Right ventricle myocardium inferior (tissue), 1 donor: ENCODE measurements at regions not wholly inside any gene's neighbourhood (a gene's known extent, or its start where the extent isn't known, plus 50 kb on each side); places are given as distances from the start of the nearest gene placed in this dataset.
"Not testable (repeated sequence)": the region's sequence is repeated elsewhere in the genome, so short reads cannot be mapped to it uniquely, and the experiment has no call there.

Experiments
- ATAC-seq: fragments of 200-7000 bp; cut with Tn5 transposase; one replicate; pipeline ENCODE4 v1.9.1; 2020; ENCODE audit warnings: mild to moderate bottlenecking, moderate library complexity
- DNase-seq: peaks from one replicate; pipeline ENCODE4 v3.0.0; 2021; ENCODE audit errors: missing footprints
- intact Hi-C: fragments of 100-400 bp; cut with DNase I; formaldehyde crosslinking; loops from one replicate; pipeline ENCODE4 v1.11.0; 2022
- donor health status: DM: no; HTN: yes; CAD: no; lungs with severe emphysema.

- intact Hi-C loops = no loop called here
- DNase-seq (no peak), ATAC-seq (no peak)
These were observed 1130.1 kb upstream of the CELF4 start for GRCh38 chr18:38695559-38696280.

DNA sequence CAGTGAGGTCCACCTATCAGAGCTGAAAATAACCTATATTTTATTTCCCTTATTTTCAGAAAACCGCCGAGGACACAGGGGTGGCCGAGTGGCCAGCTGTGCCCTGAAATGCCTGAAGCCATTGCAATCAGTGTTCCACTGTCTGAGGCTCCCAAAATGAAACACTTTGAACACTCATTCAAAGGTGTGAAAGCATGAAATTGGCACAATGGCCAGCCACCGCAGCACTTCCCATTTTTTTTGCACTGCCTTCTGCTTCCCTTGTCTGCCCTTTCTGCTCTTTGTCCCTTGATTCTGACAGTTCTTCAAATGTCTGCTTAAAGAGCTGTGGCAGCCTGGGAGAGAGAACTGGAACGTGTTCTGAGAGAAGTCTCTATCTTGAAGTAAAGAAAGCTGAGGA, 1127.5 kb upstream of the CELF4 start:
- intact Hi-C loops = no loop called here
- no peak for ATAC-seq
- DNase-seq = no peak

DNA sequence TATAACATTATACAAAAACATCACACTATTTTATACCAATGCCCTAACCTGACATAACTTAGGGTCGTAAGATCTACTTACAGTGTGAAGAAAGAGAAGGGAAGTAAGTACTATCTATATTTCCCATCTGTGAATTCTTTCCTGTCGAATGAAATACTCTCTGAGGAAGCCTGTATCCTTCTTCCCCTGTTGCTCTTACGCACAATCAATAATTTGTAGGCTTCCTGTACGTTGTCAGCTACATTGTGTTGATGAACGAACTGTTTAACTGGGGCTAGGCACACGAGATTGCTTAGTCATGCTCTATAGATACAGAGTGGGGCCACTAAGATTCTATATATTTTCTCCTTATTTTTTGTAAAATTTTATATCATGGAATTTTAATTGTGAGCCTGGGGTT, 1125.0 kb upstream of the CELF4 start:
- ATAC-seq = no peak

DNA sequence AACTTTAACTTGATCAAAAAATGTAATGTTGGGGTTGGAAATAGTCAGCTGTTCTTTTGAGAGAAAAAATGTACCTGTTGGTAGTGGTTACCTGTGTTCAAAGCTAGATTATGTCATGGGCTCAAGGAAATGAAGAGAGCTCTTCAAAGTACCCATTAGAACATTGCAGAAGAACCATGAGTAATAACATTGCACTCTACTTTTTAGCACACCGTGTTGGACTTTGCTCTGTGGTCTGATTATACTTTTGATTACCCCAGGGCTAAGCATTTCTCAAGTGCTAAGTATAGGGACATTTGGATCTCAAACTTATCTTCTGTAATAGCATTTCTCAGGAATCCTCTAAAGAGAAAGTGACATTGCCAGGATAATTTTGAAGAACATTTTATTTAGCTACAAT, 1122.8 kb upstream of the CELF4 start:
- DNase-seq (no peak), ATAC-seq (no peak)
- intact Hi-C loops = no loop called here

More for the DNA sequence above, 1125.0 kb upstream of the CELF4 start:
- no peak for DNase-seq
- intact Hi-C loops = no loop called here

GRCh38 chr18:38670486-38670885, 1104.9 kb upstream of the CELF4 start:
- ATAC-seq (no peak), DNase-seq (no peak)
- intact Hi-C loops = no loop called here

DNA sequence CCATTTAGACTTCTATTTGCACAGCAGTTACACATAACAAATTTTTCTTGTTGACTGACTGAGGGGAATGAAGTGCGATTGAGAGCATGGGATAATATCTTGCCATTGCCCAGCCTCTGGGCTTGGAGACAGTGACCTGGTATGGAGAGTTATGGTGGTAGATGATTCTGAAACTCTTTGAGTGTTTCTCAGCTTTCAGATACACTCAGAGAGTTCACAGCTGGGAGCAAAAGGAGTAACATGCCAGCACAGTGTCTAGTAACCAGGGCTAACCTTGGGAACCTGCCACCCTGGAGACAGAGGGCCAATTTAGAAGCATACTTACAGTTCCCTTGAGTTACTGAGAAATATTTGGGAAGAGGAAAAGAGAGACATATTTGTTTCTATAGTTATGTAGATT, 1099.3 kb upstream of the CELF4 start:
- intact Hi-C loops = no loop called here
- no peak for ATAC-seq

DNA sequence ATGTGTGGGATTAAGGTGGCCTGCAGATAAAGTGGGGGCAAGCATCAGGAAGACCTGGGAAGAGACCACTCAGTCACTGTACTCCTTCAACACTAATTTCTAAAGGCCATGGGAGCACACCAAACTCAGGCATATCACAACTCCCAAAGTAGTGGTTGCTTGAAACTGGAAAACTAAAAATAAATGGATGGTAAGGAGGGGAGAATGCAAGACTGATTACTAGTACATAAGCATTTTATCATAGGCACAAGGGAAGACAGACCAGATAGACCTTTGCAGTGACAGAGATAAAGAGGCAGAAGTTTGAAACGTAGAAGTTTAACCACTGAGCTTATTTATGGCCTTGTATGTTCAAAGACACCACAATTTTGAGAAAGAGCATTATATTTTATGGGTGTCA, 1098.1 kb upstream of the CELF4 start:
- intact Hi-C loops = no loop called here
- ATAC-seq = no peak
- no peak for DNase-seq

More for the DNA sequence above, 1099.3 kb upstream of the CELF4 start:
- no peak for DNase-seq

- intact Hi-C loops = no loop called here
- no peak for DNase-seq
- no peak for ATAC-seq
These were observed 1097.7 kb upstream of the CELF4 start for GRCh38 chr18:38663270-38663669.

DNA sequence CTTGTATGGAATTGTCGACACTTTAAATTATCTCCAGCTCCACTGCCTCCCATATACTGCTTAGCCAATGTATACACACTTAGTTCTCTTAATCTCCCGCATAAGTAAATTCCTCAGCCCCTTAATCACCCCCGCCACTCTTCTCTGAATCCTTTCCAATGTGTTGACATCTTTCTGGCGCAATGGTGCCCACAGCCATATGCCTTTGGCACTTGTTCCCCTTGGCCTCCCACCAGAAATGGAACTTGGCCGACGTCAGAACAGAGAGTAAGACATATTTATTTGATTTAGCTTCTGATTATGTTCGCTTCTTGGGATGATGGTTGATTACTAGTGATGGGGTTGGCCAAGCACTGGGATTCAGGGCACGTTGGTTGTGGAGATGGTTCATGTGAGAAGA, 1089.3 kb upstream of the CELF4 start:
- DNase-seq (no peak), ATAC-seq (no peak)
- intact Hi-C loops = no loop called here

DNA sequence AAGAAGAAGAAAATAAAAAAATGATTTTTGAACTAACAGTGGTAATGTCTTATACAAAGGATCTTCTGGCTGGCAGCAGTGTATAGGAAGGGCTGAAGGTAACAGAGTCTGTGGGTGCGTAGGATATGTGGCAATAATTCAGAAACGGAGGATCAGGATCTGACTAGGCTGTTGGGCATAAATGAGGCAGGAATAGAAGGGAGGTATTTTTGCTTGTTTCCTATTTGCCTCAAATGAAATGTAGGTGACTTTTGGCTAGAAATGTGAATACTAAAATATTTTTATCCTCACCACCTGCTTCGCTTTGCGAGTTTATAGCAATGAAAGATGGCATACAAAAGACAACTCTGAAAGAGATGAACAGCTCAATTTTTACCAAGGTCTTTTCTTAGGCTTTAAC, 1086.1 kb upstream of the CELF4 start:
- ATAC-seq = no peak
- no peak for DNase-seq
- intact Hi-C loops = no loop called here

DNA sequence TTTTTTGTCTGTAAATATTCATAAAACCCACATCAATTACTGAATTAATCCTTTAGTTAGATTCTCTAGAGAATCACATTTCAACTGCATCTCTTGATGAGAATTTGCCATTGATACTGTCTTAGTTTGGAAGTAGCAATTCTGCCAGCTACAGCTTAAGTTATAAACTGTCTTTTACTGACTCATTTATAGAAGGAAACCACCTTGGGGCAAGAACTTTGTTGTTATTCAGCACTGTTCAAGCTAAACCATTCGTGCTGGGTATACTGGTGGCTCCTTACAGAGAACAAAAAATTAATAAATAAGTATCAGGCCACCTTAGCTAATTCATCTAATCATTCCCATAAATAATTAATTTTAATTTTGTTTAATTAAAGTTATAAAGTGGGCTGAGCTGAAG, 1082.6 kb upstream of the CELF4 start:
- intact Hi-C loops = no loop called here
- no peak for ATAC-seq

GRCh38 chr18:38646296-38646695, 1080.7 kb upstream of the CELF4 start:
- intact Hi-C loops = no loop called here
- no peak for DNase-seq
- ATAC-seq = no peak

More for the DNA sequence above, 1082.6 kb upstream of the CELF4 start:
- DNase-seq = no peak

DNA sequence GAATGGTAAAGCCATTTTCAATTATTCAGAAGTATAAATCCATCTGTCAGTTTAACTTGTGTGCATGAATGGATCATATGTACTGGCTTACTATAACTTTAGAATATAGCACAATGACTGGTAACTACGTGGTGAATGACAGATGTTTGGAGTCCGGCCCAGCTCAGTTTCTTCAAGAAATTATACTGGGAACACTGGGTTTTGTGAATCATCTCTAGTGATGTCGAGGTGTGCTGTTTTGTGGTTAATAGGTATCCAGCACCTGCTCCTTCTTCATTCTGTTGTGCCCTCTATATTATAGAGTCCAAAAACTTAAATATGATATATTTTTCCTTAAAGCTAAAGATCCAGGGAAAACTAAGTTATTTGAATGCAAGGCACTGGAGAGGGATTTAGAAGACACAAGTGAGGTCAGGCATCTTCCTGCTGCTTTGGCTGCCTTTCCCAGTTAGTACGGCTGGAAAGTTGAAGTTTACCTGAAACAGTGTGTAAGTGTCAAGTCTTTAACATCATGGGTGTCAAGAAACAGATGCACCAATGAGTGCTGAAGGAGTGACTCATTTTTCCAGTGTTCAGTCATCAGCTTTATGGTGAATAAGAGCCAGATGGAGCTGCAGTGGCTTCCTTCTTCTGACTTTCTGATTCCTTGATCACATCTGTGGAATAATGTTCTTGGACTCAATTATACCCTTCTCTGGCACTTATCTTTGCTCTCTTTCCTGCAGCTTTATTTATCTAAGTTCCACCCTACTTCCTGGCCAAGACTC, 1079.5 kb upstream of the CELF4 start:
- ATAC-seq = no peak
- no peak for DNase-seq
- intact Hi-C loops = no loop called here

GRCh38 chr18:38642711-38643110, 1077.1 kb upstream of the CELF4 start:
- DNase-seq (no peak), ATAC-seq (no peak)
- intact Hi-C loops = no loop called here

DNA sequence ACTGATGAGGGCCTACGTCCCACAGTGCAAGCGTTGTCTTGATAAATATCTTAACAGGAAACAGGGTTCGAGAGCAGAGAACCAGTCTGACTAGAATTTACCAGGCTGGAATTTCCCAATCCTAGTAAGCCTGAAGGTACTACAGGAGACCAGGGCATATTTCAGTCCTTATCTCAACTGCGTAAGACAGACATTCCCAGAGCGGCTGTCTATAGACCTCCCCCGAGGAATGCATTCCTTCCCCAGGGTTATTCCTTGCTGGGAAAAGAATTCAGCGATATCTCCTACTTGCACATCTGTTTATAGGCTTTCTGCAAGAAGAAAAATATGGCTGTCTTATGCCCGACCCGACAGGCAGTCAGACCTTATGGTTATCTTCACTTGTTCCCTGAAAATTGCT, 1074.1 kb upstream of the CELF4 start:
- intact Hi-C loops, ATAC-seq, DNase-seq: not testable (repeated sequence)

GRCh38 chr18:38635709-38636430, 1070.3 kb upstream of the CELF4 start:
- no peak for ATAC-seq
- no peak for DNase-seq
- intact Hi-C loops = no loop called here

DNA sequence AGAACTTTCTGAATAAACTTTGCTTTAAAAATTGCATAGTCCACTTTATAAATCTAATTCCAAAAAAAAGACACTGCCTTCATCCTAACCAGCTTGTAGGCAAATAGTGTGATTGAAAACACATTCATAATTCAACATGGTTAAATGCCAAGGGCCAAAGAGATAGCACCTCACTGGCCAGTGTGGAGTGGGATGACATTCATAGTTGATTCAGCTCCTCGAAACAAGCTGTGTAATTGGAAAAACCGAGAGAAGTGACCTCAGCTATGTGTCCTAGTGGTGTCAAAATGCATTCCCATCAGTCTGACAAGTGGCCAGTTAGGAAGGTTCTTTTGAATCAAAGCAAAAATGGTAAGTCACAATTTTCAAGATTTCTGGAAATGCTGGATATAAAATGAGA, 1068.5 kb upstream of the CELF4 start:
- DNase-seq (no peak), ATAC-seq (no peak)
- intact Hi-C loops = no loop called here

DNA sequence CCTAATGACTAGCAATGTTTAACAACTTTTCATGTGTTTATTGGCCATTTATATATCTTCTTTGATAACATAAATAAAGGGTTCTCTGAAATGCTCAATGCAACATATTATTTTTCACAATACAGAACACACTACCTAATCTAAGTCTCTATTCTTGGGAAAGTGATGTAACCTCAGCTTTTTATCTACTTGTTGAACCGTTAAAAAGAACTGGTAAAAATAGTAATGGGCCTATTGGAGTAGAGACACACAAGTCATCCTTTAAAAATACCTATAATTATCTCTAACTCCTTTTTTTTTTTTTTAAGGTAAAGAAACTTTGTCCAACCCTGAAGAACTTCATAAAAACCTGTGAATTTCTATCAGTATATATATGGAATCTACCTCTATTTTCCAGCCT, 1067.7 kb upstream of the CELF4 start:
- DNase-seq (no peak), ATAC-seq (no peak)
- intact Hi-C loops = no loop called here

- no peak for DNase-seq
- ATAC-seq = no peak
- intact Hi-C loops = no loop called here
These were observed 1053.5 kb upstream of the CELF4 start for GRCh38 chr18:38619129-38619528.

DNA sequence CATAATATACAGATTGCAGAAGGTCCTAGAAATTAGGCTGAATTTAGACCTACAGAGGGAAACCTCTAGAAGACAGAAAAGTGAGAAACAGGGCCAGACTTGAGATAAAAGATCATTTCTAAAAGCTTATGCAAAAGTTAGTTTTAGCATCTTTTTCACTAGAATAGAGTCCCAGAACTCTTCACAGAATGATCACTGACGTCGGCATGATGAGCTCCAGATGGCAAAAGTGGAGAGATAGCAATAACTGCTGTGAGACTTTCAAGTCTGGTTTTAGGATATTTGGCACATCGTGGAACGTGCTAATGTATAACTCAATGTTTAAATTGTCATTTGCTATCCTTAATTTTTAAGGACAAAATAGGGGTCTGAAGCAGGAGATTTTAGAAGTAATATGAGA, 1050.7 kb upstream of the CELF4 start:
- DNase-seq = no peak
- no peak for ATAC-seq
- intact Hi-C loops = no loop called here
